Left hindlimb (tissue), 1 donor: ENCODE measurements at regions not wholly inside any gene's neighbourhood (a gene's known extent, or its start where the extent isn't known, plus 50 kb on each side); places are given as distances from the start of the nearest gene placed in this dataset.
"Not testable (repeated sequence)": the region's sequence is repeated elsewhere in the genome, so short reads cannot be mapped to it uniquely, and the experiment has no call there.

Experiments used
- DNase-seq: peaks from one replicate; pipeline ENCODE4 v3.0.0-alpha.2; 2018

GRCh38 chr10:124262234-124262865, 156.4 kb downstream of the OAT start:
- DNase-seq: no peak

GRCh38 chr10:124259139-124259825, 159.4 kb downstream of the OAT start:
- no peak for DNase-seq

- DNase-seq: no peak
These were observed 160.9 kb downstream of the OAT start for GRCh38 chr10:124257781-124258180.

GRCh38 chr10:124256151-124256550, 162.6 kb downstream of the OAT start:
- DNase-seq: no peak

GRCh38 chr10:124255556-124255955, 162.2 kb upstream of the CHST15 start:
- DNase-seq: no peak

- no peak for DNase-seq
These were observed 161.1 kb upstream of the CHST15 start for GRCh38 chr10:124254490-124254889.

- no peak for DNase-seq
These were observed 159.6 kb upstream of the CHST15 start for GRCh38 chr10:124253006-124253405.

- no peak for DNase-seq
These were observed 158.8 kb upstream of the CHST15 start for GRCh38 chr10:124252097-124252715.

- no peak for DNase-seq
These were observed 158.1 kb upstream of the CHST15 start for GRCh38 chr10:124251317-124252065.

- DNase-seq: no peak
These were observed 157.1 kb upstream of the CHST15 start for GRCh38 chr10:124250506-124250905.

- DNase-seq: no peak
These were observed 156.5 kb upstream of the CHST15 start for GRCh38 chr10:124249812-124250432.

- DNase-seq: no peak
These were observed 155.8 kb upstream of the CHST15 start for GRCh38 chr10:124249196-124249595.

GRCh38 chr10:124248056-124249045, 155.0 kb upstream of the CHST15 start:
- DNase-seq: no peak

- DNase-seq: no peak
These were observed 152.5 kb upstream of the CHST15 start for GRCh38 chr10:124245806-124246440.

- no peak for DNase-seq
These were observed 151.8 kb upstream of the CHST15 start for GRCh38 chr10:124245191-124245590.

GRCh38 chr10:124244256-124244877, 151.0 kb upstream of the CHST15 start:
- DNase-seq: no peak

- DNase-seq: no peak
These were observed 150.3 kb upstream of the CHST15 start for GRCh38 chr10:124243702-124244121.

- DNase-seq: no peak
These were observed 149.4 kb upstream of the CHST15 start for GRCh38 chr10:124242791-124243190.

- no peak for DNase-seq
These were observed 149.0 kb upstream of the CHST15 start for GRCh38 chr10:124242365-124242764.

GRCh38 chr10:124241510-124241909, 148.1 kb upstream of the CHST15 start:
- DNase-seq: not testable (repeated sequence)

- no peak for DNase-seq
These were observed 147.5 kb upstream of the CHST15 start for GRCh38 chr10:124240839-124241291.
